COR-L47 (cell line): ENCODE measurements at regions not wholly inside any gene's neighbourhood (a gene's known extent, or its start where the extent isn't known, plus 50 kb on each side); places are given as distances from the start of the nearest gene placed in this dataset.
A peak's percentile ranks its signal among the peaks of the same experiment; 100 is the strongest.

ENCODE experiments used
- DNase-seq: peaks from one replicate; lab custom pipeline; 2025; lab: John Stamatoyannopoulos, UW

GRCh38 chr7:16001477-16001876 lies 315.0 kb upstream of the MEOX2 start:
- DNase-seq = no peak

- no peak for DNase-seq
Observed at GRCh38 chr7:15998617-15999016, 312.1 kb upstream of the MEOX2 start.

DNA sequence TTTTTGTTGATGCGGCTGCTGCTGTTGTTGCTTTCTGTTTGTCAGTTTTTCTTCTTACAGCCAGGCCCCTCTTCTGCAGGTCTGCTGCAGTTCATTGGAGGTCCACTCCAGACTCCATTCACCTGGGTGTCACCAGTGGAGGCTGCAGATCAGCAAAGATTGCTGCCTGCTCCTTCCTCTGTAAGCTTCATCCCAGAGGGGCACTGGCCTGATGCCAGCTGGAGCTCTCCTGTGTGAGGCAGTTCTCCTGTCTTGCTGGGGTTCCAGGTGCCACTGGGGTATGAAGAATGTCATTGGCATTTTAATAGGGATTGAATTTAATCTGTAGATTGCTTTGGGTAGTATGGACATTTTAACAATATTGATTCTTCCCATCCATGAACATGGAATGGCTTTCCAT lies 308.5 kb upstream of the MEOX2 start:
- no peak for DNase-seq

DNA sequence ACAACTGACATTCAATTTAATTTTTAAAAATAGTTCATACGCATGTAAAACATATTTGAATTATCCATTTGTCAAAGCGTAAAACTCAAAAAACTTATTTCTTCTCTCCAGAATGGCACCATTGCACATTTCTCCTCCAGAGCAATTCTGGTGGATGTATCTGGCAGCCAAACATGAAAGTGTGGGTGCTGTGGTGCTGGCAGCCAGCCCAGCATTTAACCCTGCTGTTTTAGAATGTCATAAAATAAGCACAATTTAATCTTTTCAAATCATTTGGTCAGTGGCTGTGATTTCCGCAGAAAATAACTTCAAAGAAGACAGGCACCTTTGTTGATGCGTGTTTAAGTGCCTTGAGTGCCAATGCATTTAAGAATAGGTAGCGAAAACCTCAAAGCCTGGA lies 302.7 kb upstream of the MEOX2 start:
- DNase-seq = peak; percentile 25

- no peak for DNase-seq
Observed at GRCh38 chr7:15985587-15986384, 299.3 kb upstream of the MEOX2 start.

GRCh38 chr7:15977663-15978062 lies 291.2 kb upstream of the MEOX2 start:
- no peak for DNase-seq

DNA sequence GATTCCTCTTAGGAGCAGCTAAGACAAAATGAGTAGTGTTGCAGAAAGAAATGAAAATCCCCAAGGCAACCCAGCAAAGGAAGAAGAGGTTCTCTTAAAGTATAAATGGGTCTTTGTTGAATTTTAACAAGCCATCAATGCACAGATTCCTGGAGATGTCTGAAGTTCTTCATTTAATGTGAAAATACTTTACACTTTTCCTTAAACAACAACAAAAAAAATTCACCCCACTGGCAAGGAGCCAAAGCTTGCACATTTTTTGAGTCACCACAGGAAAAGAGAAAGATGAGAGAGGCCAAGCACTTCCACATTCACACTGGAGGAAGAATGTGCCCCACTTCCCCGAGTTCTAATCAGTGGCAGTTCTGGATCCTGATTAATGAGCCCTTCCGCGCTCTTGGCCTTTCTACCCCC lies 286.4 kb upstream of the MEOX2 start:
- no peak for DNase-seq

DNA sequence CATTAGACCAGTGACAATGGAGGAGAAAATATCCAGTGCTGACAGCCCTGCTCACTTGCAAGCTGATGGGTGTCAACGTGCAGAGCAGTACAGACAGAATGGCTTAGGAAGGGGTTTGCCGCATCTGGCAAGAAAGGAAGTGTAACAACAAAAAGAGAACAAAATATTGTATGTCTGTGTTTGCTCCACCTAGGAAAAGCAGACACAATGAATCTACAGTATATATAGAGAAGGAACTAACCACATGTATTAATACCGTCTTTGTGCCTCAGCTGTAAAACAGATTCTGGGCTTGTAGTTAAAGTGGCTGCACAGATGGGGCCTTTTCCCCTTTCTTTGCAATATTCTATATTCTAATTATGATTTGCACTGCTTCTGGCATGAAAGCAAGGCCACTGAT lies 281.1 kb upstream of the MEOX2 start:
- no peak for DNase-seq

GRCh38 chr7:15967121-15967520 lies 280.6 kb upstream of the MEOX2 start:
- no peak for DNase-seq

- DNase-seq = no peak
Observed at GRCh38 chr7:15963206-15963605, 276.7 kb upstream of the MEOX2 start.

GRCh38 chr7:15954671-15955354 lies 268.3 kb upstream of the MEOX2 start:
- no peak for DNase-seq

GRCh38 chr7:15950299-15950698 lies 263.8 kb upstream of the MEOX2 start:
- no peak for DNase-seq

GRCh38 chr7:15947754-15948153 lies 261.3 kb upstream of the MEOX2 start:
- DNase-seq = no peak

GRCh38 chr7:15938115-15938514 lies 251.6 kb upstream of the MEOX2 start:
- DNase-seq = no peak

DNA sequence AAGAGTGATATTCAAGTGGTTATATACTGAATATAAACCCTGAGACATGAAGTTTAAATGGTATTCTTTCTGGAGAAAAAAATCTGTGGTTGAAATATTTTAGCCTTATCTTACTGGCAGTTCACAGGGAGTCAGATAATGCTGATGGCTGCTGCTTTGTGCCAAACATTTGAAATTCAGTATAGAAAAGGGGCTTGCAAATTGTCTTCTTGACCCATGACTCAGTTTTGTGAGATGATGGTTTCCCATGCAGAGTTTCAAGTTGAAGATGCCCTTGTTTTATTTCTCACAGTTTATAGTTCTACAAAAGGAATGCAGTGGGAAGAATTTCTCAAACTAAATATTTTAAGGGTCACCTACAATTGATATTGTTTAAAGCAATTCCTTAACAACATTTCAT lies 251.1 kb upstream of the MEOX2 start:
- no peak for DNase-seq

DNA sequence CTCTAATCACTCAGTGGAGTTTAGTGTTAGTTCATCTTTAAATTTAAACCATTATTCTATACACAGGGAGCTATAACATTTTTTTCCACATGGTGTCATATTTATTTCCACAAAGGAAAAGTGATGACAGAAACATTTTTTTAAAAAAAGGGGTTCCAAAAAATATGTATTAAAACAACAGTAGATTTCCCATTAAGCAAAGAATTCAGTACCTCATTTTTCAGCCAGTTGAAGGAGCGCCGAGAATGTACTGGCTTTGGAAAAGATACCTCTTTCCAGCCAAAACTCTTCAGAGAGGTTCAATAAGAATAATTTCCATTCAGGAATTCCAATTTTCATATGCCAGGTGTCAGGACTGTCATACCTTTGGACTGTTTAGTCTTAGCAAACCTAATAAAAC lies 250.5 kb upstream of the MEOX2 start:
- DNase-seq = no peak

DNA sequence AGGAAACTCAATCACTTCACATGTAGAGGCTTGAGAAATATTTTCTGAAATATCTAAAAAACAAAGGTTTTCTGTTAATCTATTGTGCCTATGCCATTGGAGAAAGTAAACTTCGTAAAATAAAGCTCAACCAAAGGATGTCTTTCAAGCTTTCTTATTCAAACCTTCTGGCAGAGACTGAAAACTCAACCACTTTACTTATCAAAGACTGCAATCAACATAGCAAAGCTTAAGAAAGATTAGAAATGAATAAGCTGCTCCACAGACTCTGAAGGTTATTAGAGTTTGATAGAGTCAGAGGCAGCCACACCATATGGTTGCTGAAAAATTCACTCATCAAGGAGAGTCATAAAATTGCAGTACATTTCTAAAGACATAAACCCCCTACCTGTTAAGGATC lies 245.8 kb upstream of the MEOX2 start:
- no peak for DNase-seq

- DNase-seq = no peak
Observed at GRCh38 chr7:15929411-15929810, 242.9 kb upstream of the MEOX2 start.

- no peak for DNase-seq
Observed at GRCh38 chr7:15925608-15926007, 239.1 kb upstream of the MEOX2 start.

GRCh38 chr7:15924910-15925309 lies 238.4 kb upstream of the MEOX2 start:
- DNase-seq = no peak

DNA sequence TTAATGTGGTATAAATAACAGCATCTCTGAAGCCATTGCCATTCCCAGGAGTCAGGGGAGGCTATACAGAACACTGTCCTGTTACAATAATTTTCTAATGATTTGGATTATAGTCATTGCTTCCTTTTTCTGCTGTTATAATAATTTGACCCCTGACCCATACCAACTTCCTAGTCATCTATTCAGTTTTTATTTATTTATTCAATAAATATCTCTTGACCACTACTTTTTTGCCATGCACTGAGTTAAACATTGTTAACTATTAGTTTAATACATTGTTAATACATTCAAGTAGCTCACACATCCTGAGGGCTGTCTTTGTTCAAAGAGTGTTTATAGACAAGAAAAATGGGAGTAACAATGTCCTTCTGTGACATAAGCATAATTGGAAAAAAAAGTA lies 235.5 kb upstream of the MEOX2 start:
- no peak for DNase-seq

GRCh38 chr7:15921576-15921975 lies 235.1 kb upstream of the MEOX2 start:
- no peak for DNase-seq

DNA sequence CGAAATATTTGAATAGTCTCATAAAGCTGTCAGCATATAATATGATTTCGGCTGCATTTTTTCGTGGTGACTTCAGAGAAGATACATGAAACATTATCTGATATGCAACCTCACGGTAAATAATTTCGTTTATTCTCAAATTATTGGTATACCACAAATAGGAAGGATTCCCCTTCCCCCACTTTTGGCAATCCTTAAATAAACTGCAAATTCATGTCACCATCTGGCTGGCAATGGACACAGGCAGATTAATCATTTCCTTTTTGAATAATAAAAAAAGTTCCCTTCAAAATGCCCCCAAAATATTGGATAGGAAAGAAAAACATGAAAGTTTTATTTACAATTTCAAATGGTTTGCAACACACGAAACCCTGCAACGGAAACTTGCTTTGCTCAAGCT lies 234.5 kb upstream of the MEOX2 start:
- no peak for DNase-seq
